GM18508 (cell line): ENCODE measurements at regions not wholly inside any gene's neighbourhood (a gene's known extent, or its start where the extent isn't known, plus 50 kb on each side); places are given as distances from the start of the nearest gene placed in this dataset.

ENCODE experiments used
- ATAC-seq: cut with Tn5 transposase; IDR thresholded peaks from one replicate; pipeline ENCODE4 v1.9.1; 2021; ENCODE audit warnings: moderate number of reproducible peaks; ENCODE audit not compliant: insufficient read depth, unreplicated experiment

- no peak for ATAC-seq
These were observed 530.1 kb upstream of the NOX3 start for GRCh38 chr6:155985660-155986138.

- no peak for ATAC-seq
These were observed 525.1 kb upstream of the NOX3 start for GRCh38 chr6:155980768-155981079.

GRCh38 chr6:155980014-155980767 lies 524.6 kb upstream of the NOX3 start:
- no peak for ATAC-seq

- no peak for ATAC-seq
These were observed 519.9 kb upstream of the NOX3 start for GRCh38 chr6:155975506-155975905.

- ATAC-seq = no peak
These were observed 519.2 kb upstream of the NOX3 start for GRCh38 chr6:155974811-155975323.

- ATAC-seq = no peak
These were observed 518.7 kb upstream of the NOX3 start for GRCh38 chr6:155974359-155974758.

GRCh38 chr6:155970876-155971708 lies 515.5 kb upstream of the NOX3 start:
- ATAC-seq = no peak

- no peak for ATAC-seq
These were observed 514.8 kb upstream of the NOX3 start for GRCh38 chr6:155970472-155970871.

GRCh38 chr6:155968921-155969320 lies 513.3 kb upstream of the NOX3 start:
- no peak for ATAC-seq

- no peak for ATAC-seq
These were observed 511.7 kb upstream of the NOX3 start for GRCh38 chr6:155967322-155967721.

GRCh38 chr6:155964544-155964943 lies 508.9 kb upstream of the NOX3 start:
- no peak for ATAC-seq

GRCh38 chr6:155962276-155962675 lies 506.6 kb upstream of the NOX3 start:
- ATAC-seq = no peak

GRCh38 chr6:155959898-155960495 lies 504.4 kb upstream of the NOX3 start:
- ATAC-seq = no peak

- no peak for ATAC-seq
These were observed 502.9 kb upstream of the NOX3 start for GRCh38 chr6:155958550-155958949.

GRCh38 chr6:155955038-155955437 lies 499.4 kb upstream of the NOX3 start:
- ATAC-seq = no peak

- ATAC-seq = no peak
These were observed 498.5 kb upstream of the NOX3 start for GRCh38 chr6:155954149-155954548.

GRCh38 chr6:155949256-155949655 lies 493.6 kb upstream of the NOX3 start:
- ATAC-seq = no peak

- ATAC-seq = no peak
These were observed 491.2 kb upstream of the NOX3 start for GRCh38 chr6:155946860-155947259.

GRCh38 chr6:155943635-155944034 lies 488.0 kb upstream of the NOX3 start:
- no peak for ATAC-seq

- ATAC-seq = no peak
These were observed 483.6 kb upstream of the NOX3 start for GRCh38 chr6:155939253-155939652.

GRCh38 chr6:155936551-155936950 lies 480.9 kb upstream of the NOX3 start:
- no peak for ATAC-seq
